GM18519 (cell line): ENCODE measurements at regions not wholly inside any gene's neighbourhood (a gene's known extent, or its start where the extent isn't known, plus 50 kb on each side); places are given as distances from the start of the nearest gene placed in this dataset.
"Not testable (repeated sequence)": the region's sequence is repeated elsewhere in the genome, so short reads cannot be mapped to it uniquely, and the experiment has no call there.

Source experiments
- ATAC-seq: cut with Tn5 transposase; IDR thresholded peaks from one replicate; pipeline ENCODE4 v1.9.1; 2021; ENCODE audit warnings: mild to moderate bottlenecking, moderate library complexity; ENCODE audit not compliant: unreplicated experiment, low FRiP score

- ATAC-seq = not testable (repeated sequence)
These were observed 265.5 kb downstream of the POTEB3 start for GRCh38 chr15:21174761-21175160.

GRCh38 chr15:21151203-21151966 is 285.3 kb upstream of the POTEB2 start:
- ATAC-seq = not testable (repeated sequence)

- ATAC-seq = not testable (repeated sequence)
These were observed 282.0 kb upstream of the POTEB2 start for GRCh38 chr15:21148136-21148535.

- ATAC-seq = not testable (repeated sequence)
These were observed 267.8 kb upstream of the POTEB2 start for GRCh38 chr15:21133893-21134292.

GRCh38 chr15:21112271-21113053 is 246.3 kb upstream of the POTEB2 start:
- not testable (repeated sequence) for ATAC-seq

- ATAC-seq = not testable (repeated sequence)
These were observed 245.7 kb upstream of the POTEB2 start for GRCh38 chr15:21111861-21112260.

- ATAC-seq = not testable (repeated sequence)
These were observed 245.1 kb upstream of the POTEB2 start for GRCh38 chr15:21111172-21111571.

GRCh38 chr15:21110187-21110804 is 244.2 kb upstream of the POTEB2 start:
- not testable (repeated sequence) for ATAC-seq

GRCh38 chr15:21108384-21108783 is 242.3 kb upstream of the POTEB2 start:
- not testable (repeated sequence) for ATAC-seq

- not testable (repeated sequence) for ATAC-seq
These were observed 241.6 kb upstream of the POTEB2 start for GRCh38 chr15:21107399-21108381.

GRCh38 chr15:21096599-21096998 is 230.5 kb upstream of the POTEB2 start:
- not testable (repeated sequence) for ATAC-seq

GRCh38 chr15:21079544-21079943 is 213.4 kb upstream of the POTEB2 start:
- not testable (repeated sequence) for ATAC-seq

GRCh38 chr15:21068917-21069316 is 202.8 kb upstream of the POTEB2 start:
- ATAC-seq = not testable (repeated sequence)

GRCh38 chr15:21063512-21063911 is 197.4 kb upstream of the POTEB2 start:
- not testable (repeated sequence) for ATAC-seq

GRCh38 chr15:21062619-21063163 is 196.6 kb upstream of the POTEB2 start:
- ATAC-seq = not testable (repeated sequence)

- not testable (repeated sequence) for ATAC-seq
These were observed 185.8 kb upstream of the POTEB2 start for GRCh38 chr15:21051866-21052265.

GRCh38 chr15:21031703-21032102 is 165.6 kb upstream of the POTEB2 start:
- not testable (repeated sequence) for ATAC-seq

- ATAC-seq = not testable (repeated sequence)
These were observed 162.9 kb upstream of the POTEB2 start for GRCh38 chr15:21029001-21029400.

GRCh38 chr15:21027942-21028341 is 161.8 kb upstream of the POTEB2 start:
- ATAC-seq = not testable (repeated sequence)
